Stimulated activated CD4-positive, alpha-beta T cell treated with anti-CD3 and anti-CD28 coated beads, TNF-alpha, amount 100 ng/mL, for 24 hours (primary cell): ENCODE measurements at regions not wholly inside any gene's neighbourhood (a gene's known extent, or its start where the extent isn't known, plus 50 kb on each side); places are given as distances from the start of the nearest gene placed in this dataset.
"Not testable (repeated sequence)": the region's sequence is repeated elsewhere in the genome, so short reads cannot be mapped to it uniquely, and the experiment has no call there.

Experiments
- DNase-seq, 3 experiments: peaks; one replicate each; pipeline ENCODE4 v3.0.0-alpha.2; 2020; ENCODE audit warnings: low read depth in 3 of 3

DNA sequence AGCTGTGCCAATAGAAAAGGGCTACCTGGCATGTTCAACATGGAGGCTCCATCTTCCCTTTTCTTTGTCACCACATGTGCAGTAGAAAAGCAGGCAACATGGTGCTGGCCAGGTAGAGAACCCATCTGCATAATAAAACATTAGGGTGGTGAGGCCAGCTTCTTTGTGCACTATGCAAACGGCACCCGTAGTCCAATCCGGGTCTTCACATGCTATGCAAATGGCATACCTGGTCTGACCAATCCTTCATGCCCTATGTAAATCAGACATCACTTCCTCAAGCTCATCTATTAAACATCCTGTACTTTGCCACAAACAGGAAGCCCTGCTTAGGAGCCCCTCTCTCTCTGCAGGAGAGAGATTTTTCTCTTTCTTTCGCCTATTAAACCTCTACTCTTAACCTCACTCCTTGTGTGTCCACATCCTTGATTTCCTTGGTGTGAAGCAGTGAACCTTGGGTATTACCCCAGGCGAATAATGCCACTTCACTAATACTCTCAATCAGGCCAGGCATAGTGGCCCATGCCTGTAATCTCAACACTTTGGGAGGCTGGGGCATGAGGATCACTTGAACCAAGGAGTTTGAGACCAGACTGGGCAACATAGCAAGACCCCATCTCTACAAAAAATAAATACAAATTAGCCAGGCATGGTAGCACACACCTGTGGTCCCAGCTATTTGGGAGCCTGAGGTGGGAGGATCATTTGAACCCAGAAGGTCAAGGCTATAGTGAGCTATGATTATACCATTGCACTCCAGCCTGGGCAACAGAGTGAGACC, 111.3 kb upstream of the MRI1 start:
- no peak for DNase-seq

DNA sequence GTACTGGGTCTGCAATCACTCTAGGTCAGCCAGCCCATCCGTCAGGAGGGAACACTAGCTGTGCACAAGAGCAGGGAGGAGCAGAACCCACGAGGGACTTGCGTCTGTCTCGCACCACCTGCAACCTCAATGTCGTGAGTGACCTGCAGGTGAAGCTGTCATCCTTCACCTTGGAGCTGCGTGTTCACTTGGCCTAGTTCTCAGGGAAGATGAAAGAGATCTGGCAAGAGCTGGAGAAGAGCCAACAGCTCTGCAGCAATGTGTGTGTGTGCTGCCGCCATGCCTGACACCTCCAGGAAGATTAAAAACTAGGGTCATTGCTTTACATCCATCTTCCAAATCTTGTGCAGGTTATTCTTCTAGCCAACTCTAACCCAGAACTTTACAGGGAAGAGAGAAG, 117.6 kb upstream of the MRI1 start:
- DNase-seq, result no peak

DNA sequence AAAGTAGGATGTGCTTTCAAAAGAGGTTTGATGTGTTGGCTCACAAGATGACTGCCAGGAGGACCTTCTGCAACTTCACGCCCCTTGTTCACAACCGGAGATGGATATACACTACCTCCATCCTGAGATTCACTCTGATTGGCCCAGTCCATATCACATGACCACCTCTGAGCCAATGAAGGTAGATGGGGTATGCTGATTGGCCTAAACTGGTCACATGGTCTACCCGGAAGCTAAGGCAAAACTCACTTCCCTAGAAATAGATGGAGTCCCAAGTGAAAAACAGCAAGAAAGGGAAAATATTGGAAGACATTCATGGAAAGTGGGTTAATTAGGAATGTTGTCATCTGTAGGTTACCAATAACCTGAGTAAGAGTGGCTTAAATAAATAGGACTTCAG, 119.7 kb upstream of the MRI1 start:
- no peak for DNase-seq

DNA sequence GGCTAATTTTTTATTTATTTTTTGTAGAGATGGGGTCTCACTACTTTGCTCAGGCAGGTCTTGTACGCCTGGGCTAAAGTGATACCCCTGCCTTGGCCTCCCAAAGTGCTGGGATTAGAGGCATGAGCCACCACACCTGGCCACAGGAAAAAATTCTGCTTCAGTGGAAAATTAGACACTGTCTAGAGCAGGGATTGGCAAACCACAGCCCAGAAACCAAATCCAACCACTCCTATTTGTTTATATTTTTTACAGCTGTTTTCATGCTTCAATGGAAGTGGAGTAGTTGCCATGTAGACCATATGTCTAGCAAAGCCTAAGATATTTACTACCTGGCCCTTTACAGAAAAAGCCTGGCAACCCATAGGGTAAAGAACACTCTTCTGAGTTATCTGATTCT, 123.7 kb upstream of the MRI1 start:
- no peak for DNase-seq

DNA sequence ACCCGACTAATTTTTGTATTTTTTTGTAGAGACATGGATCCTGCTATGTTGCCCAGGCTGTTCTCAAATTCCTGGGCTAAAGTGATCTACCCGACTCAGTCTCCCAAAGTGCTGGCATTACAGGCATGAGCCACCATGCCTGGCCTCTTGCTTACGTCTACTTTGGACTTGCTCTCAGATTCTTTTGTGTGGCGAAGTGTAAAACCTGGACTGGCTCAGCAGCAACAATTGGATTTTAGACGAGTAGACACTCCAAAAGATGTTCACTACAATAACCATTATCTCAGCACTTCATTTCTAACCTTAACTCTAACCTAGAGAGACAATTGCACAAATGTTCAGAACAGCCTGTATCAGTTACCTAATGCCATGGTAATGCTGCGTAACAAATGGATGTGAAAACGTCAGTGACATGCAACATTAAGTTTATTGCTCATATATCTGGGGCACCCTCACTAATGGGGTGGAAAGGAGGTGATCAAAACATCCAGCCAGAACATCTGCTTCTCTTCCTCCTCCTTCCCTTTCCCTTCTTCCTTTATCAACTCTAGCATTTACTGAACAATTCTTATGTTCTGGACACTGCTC, 124.9 kb upstream of the MRI1 start:
- DNase-seq, result no peak

DNA sequence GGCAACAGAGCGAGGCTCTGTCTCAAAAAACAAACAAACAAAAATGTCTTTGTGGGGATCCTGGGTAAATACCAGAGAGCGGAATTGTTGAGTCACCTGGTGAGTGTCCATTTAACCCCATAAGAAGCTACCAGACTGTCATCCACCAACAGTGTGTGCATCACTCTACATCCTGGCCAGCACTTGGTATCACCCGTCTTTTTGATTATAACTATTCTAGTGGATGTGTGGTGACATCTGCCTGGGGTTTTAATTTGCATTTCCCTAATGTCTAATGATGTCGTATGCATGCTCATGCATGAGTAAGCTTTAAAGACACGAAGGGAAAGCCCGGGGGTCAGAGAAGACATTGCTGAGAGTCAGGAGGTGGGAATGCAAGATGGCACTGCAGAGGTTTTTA, 126.7 kb upstream of the MRI1 start:
- no peak for DNase-seq

DNA sequence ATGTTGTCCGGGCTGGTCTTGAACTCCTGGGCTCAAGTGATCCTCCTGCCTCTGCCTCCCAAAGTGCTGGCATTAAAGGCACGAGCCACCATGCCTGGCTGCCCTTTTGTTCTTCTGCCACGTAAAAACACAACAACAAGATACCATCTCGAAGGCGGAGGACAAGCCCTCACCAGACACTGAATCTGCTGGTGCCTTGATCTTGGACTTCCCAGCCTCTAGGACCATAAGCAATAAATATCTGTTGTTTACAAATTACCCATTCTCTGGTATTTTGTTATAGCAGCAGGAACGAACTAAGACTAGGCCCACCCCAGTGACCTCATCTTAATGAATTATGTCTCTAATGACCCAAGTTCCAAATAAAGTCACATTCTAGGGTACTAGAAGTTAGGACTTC, 128.4 kb upstream of the CACNA1A start:
- no peak for DNase-seq

DNA sequence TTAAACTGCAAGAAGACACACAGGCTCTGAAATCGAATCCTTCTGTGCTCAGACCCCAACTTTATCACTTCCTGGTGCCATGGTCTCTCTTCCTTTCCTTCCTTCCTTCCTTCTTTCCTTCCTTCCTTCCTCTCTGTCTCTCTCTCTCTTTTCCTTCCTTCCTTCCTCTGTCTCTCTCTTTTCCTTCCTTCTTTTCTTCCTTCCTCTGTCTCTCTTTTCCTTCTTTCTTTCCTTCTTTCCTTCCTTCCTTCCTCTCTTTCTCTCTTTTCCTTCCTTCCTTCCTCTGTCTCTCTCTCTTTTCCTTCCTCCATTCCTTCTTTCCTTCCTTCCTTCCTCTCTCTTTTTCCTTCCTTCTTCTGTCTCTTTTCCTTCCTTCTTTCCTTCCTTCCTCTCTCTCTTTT, 127.2 kb upstream of the CACNA1A start:
- DNase-seq, result no peak

DNA sequence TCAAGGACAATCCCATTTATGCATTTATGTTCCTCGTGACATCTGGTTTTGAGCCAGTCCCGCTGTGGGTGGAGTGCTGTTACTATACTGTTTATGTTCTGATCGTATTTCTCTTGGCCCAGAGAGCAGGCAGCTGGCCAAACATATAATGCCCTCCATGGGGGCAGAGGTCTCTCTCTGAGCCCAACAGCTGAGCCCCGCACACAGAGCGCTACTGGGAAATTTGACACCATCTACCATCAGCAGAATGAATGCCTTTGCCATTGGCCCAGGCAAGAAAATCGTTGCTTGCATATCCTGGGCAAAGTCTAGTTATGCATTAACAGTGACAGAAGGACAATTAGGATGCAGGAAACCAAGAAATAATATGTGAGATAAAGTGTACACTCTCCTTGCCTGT, 126.8 kb upstream of the CACNA1A start:
- DNase-seq, result no peak

DNA sequence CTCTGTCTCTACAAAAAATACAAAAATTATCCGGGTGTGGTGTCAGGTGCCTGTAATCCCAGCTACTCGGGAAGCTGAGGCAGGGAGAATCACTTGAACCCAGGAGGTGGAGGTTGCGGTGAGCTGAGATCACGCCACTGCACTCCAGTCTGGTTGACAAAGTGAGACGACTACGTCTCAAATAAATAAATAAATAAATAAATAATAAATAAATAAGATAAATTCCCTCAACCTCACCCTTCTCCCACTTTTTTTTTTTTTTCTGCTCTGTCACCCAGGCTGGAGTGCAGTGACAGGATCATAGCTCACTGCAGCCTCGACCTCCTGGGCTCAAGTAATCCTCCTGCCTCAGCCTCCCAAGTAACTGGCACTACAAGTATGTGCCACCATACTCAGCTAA, 125.9 kb upstream of the CACNA1A start:
- DNase-seq, result not testable (repeated sequence)

DNA sequence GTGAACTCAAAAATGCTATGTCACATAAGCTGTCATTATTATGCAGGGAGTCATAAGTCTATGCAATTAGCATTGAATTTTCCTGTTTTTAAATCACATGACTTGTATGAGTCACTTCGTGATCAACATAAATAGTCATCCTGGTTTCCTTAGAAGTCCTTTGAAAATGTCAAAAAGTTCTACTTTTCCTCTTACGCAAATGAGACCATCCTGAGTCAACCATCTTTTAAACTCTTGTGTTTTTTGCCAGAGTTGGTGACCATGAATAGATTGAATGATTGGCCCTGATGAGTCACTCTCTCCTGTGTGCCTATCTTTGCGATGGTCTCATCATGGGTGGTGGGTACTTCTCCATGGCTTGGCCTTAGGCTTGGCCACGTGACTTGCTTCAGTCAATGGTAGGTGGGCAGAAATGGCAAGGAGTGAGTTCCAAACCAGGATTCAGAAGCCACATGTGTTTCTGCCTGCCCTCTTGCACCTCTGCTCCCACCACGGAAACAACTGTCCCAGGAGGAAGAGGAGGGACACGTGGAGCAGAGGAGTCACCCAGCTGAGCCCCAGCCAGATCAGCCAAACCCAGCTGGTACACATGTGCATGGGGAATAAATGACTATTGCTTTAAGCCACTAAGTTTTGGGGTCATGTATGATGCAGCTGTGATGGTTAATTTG, 123.5 kb upstream of the CACNA1A start:
- no peak for DNase-seq

DNA sequence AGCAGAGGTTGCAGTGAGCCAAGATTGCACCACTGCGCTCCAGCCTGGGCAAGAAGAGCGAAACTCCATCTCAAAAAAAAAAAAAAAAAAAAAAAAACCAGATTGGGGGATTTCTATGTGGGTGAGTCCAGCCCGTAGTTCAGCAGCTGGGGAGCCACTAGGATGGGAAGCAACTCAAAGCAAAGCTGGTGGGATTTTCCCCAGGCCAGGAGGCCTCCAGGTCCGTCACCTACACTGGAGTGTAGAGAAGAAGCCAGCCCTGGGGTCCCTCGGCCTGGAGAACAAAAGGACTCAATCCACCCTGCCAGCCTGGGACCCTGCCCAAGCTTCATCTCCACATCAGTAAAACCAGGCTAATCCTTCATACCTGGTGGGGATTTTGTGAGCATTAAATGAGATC, 121.3 kb upstream of the CACNA1A start:
- DNase-seq, result no peak

DNA sequence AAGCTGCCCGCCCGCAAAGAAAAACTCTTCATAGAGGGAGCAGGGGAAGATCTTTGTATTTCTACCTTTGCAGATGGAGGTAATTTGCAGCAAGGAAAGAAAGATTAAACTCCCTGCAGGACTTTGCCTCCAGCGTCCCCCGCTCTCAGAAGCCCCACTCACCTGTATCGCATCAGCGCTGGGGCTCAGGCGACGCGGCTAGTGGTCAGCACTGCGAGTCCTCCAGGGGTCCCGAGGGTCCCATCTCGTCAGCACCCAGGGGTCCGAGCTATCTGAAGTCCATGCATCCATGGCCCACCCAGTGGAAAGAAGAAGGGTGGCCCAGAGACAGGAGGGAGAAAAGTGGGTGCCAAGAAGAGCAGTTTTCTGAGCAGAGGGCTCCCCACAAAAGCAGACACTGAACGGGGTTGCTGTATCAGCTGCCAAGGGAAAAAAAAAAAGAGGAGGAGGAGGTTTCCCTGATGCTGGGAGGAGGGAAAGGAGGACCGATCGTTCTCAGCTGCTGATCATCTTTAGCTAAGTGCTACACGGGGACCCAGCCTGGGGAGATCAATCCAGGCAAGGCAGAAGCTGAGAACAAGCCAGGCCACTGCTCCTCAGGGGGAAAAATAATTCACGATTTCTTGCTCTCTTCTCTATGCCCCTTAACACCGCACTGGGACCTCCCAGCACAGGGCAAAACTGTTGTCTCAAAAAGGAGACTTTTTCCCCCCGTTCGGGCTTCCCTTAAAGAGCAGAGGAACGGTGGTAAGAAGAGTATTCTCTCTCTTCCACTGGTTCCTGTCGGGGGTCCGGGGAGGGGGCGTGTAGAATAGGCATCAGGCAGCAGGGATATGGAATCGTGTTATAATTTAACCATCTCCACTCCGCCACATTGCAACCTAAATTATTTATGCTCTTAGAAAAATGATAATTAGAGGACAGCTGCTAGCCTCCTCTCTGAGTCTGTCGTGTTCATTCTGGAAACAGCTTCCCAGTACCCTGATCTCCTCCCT, 117.7 kb upstream of the CACNA1A start:
- DNase-seq, result no peak

DNA sequence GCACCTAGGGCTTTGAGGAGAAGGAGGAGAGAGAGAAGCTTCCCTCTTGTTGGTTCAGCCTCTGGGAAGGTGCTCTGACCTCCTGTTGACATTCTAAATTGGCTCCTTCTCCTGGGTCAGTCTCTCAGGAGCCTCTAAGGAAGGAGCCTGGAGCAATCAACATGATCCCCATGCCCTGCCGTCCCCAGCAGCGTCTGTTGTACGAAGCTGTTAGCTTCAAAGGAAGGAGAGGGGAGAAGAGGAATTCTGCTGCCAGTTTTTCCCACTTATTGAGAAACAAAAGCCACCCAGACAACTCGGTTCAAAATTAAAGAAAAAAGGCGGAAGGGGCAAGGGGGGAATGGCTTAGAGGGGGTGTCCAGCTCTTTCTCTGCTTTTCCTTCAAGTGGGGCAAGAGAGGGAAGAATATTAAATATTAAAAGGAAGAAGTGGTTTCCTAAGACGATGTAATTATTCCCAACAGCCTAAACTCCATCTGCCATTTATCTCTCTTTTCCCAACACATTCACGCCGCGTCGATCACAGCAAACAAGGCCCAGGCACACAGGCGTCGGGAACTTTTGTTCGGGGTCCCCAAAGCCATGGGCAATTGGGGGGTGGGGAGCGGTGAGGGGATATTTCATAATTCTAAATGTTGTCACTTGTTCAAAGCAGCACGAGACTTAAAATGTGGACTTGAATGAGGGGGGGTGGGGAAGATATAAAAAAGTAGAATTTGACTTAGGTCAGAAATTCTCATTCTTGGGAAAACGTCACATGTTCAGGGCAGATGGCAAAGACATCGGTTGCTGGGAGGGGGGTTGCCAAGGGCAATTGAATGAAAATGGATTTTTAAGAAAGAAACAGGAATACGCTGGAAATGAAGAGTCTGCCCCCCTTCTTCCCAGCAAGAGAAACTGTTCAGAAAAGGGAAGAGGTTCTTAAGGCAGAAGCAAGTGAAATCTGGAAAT, 116.8 kb upstream of the CACNA1A start:
- DNase-seq, result no peak

DNA sequence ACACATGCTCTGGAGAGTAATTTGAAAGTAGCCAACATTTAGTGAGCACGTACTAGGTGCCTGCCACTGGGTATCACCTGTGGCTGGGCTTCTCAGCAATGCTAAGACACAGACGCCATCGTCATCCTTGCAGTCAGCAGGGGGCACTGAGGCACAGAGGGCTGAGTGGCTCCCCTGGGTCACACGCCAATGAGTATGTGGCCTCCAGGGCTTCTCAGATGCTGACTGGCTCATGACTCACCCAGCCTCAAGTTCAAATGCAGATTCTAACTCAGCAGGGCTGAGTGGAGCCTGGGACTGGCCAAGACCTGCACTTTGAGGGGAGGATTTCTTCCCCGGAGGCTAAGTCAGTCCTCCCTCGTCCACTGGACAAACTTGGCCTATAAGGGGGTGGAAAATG, 115.1 kb upstream of the CACNA1A start:
- peak; percentile 14 to 46 (median 27) for DNase-seq

DNA sequence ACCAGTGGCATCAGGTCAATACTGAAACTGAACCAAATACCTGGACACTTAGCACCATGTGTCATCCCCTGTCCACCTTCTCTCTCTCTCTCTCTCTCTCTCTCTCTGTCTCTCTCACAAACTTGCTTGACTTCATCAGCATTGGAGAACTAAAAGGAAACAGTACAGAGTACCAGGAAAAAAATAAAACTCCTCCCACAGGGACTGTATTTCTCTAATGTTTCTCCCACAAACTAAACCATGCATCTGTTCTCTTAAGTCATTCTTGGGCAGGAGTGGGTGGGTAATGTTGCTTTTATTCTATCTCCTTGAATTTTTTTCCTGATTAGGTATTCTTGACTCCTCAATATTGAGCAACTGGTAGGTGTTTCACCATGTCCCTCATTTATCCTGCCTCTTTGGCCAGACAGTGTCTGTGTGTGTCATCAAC, 112.9 kb upstream of the CACNA1A start:
- DNase-seq, result no peak

DNA sequence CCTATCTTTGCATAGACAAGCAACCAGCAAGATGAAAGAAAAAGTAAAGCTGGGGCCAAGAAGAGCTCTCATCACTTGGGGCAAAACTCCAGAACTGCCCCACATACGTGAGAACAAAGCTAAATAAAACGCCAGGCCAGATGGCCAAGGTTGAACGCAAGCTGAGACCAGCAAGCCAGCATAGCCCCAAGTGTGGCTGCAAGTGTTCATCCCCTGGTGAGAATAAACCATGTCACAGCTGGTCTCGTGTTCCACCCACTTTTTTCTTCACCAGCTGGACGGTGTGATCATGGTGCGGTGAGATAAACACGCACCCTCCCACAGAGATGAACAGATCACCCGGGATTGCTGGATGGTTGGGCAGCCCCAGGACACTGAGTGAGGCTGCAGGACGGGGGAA, 109.6 kb upstream of the CACNA1A start:
- no peak for DNase-seq

DNA sequence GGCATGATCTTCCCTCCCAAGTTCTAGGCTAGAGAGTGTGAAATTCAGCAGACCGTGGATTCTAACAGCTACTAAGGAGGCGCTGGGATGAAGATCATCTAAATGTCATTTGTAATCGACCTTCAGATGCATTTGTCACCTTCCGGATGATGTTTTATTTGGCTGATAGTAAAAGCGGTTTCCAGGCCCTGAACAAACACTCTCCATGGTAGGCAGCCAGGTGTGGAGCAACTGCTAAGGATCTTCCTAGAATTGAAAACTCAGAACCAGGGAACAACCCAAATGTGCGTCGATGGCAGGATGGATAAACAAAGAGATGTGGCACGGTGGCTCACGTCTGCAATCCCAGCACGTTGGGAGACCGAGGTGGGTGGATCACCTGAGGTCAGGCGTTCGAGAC, 107.2 kb upstream of the CACNA1A start:
- no peak for DNase-seq

DNA sequence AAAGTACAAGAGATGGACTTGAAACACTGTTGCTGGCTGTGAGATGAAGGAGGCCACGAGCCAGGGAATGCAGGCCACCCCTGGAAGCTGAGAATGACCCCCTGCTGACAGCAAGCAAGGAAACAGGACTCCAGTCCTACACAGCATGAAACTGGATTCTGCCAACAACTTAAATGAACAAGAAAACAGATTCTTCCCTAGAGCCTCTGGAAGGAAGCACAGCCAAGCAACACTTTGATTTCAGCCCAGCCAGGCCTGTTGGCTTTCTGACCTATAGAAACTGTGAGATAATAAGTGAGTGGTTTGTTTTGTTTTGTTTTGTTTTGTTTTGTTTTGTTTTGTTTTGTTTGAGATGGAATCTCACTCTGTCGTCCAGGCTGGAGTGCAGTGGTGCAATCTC, 105.3 kb upstream of the CACNA1A start:
- no peak for DNase-seq

DNA sequence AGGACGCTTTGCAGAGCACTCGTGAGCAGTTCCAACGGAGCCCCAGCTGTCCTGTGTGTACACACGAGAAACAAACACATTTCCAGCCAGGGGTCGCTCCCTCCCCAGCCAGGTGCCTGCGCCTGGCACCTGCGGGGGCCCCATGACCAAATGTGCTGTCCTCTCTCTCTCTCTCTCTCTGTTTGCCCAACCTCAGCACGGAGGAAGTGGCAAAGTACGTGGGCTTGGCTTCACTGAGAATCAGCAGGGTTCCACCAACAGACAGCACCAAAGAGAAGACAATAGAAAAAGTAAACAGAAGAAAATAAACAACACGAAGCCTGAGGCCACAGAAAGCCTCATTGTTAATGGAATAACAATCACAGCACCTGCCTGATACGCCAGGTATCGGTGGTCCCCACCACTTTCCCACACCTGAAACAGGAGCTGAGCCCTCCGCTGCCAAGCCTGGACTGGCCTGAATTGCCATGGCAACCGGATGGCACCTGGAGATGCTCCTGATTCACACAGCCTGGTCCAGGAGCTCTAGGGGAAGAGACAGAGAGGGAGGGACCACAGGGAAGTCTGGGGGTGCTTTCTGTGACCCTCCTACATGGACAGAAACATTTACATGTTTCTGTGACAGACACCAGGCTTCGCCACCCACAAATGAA, 103.9 kb upstream of the CACNA1A start:
- no peak for DNase-seq
